ENCODE measurements at regions not wholly inside any gene's neighbourhood (a gene's known extent, or its start where the extent isn't known, plus 50 kb on each side); places are given as distances from the start of the nearest gene placed in this dataset.

GRCh38 chr4:176843710-176844109, 51.0 kb upstream of the VEGFC start:
- DNase-seq = no peak

- DNase-seq = no peak
These were observed 51.7 kb upstream of the VEGFC start for GRCh38 chr4:176844448-176844847.

GRCh38 chr4:176845636-176846035, 52.9 kb upstream of the VEGFC start:
- DNase-seq = no peak

GRCh38 chr4:176849076-176849475, 56.4 kb upstream of the VEGFC start:
- no peak for DNase-seq

- no peak for DNase-seq
These were observed 57.7 kb upstream of the VEGFC start for GRCh38 chr4:176850436-176850835.

GRCh38 chr4:176856421-176856820, 63.7 kb upstream of the VEGFC start:
- DNase-seq = no peak

- no peak for DNase-seq
These were observed 66.1 kb upstream of the VEGFC start for GRCh38 chr4:176858839-176859238.

- DNase-seq = no peak
These were observed 71.5 kb upstream of the VEGFC start for GRCh38 chr4:176864238-176864637.

GRCh38 chr4:176868676-176869075, 76.0 kb upstream of the VEGFC start:
- DNase-seq = no peak

GRCh38 chr4:176872461-176872860, 79.7 kb upstream of the VEGFC start:
- no peak for DNase-seq

GRCh38 chr4:176874721-176875445, 82.2 kb upstream of the VEGFC start:
- no peak for DNase-seq

- no peak for DNase-seq
These were observed 82.8 kb upstream of the VEGFC start for GRCh38 chr4:176875446-176875930.

GRCh38 chr4:176879380-176880116, 86.8 kb upstream of the VEGFC start:
- no peak for DNase-seq

GRCh38 chr4:176882206-176882605, 89.5 kb upstream of the VEGFC start:
- DNase-seq = no peak

- DNase-seq = no peak
These were observed 90.4 kb upstream of the VEGFC start for GRCh38 chr4:176883108-176883550.

- DNase-seq = no peak
These were observed 91.1 kb upstream of the VEGFC start for GRCh38 chr4:176883681-176884418.

GRCh38 chr4:176885224-176885623, 92.5 kb upstream of the VEGFC start:
- no peak for DNase-seq

GRCh38 chr4:176886135-176886534, 93.4 kb upstream of the VEGFC start:
- DNase-seq = no peak

- no peak for DNase-seq
These were observed 97.1 kb upstream of the VEGFC start for GRCh38 chr4:176889776-176890175.

GRCh38 chr4:176894498-176894897, 101.8 kb upstream of the VEGFC start:
- DNase-seq = no peak

GRCh38 chr4:176896211-176896610, 103.5 kb upstream of the VEGFC start:
- no peak for DNase-seq

- DNase-seq = no peak
These were observed 104.5 kb upstream of the VEGFC start for GRCh38 chr4:176897226-176897625.

GRCh38 chr4:176898791-176899190, 106.1 kb upstream of the VEGFC start:
- no peak for DNase-seq

All from activated naive CD4-positive, alpha-beta T cell treated with anti-CD3 and anti-CD28 coated beads, Interleukin-2, amount 50 U/mL, for 16 hours (primary cell).